LNCaP clone FGC (cell line): ENCODE measurements at regions not wholly inside any gene's neighbourhood (a gene's known extent, or its start where the extent isn't known, plus 50 kb on each side); places are given as distances from the start of the nearest gene placed in this dataset.

ENCODE experiments used
- DNase-seq: peaks from one replicate; pipeline ENCODE4 v3.0.0-alpha.2; 2011; ENCODE audit warnings: low read depth
- H3K4me3 ChIP-seq: 2 replicates; pipeline ENCODE4 v1.5.1; 2011; ENCODE audit warnings: mild to moderate bottlenecking, low read depth, low read length, control low read depth
- CTCF ChIP-seq: IDR thresholded peaks from 2 replicates; pipeline ENCODE4 v1.5.1; 2012; ENCODE audit warnings: mild to moderate bottlenecking; ENCODE audit not compliant: control insufficient read depth, insufficient read depth; ENCODE audit errors: extremely low read depth

GRCh38 chr2:41489638-41490037 lies 558.2 kb upstream of the PKDCC start:
- DNase-seq = no peak
- no peak overlapping the region for H3K4me3 ChIP-seq
- no peak for TF ChIP-seq CTCF

GRCh38 chr2:41495050-41495449 lies 552.8 kb upstream of the PKDCC start:
- TF ChIP-seq CTCF = no peak
- DNase-seq = no peak
- H3K4me3 ChIP-seq = no peak overlapping the region

GRCh38 chr2:41496908-41497307 lies 550.9 kb upstream of the PKDCC start:
- DNase-seq = no peak
- H3K4me3 ChIP-seq = no peak overlapping the region
- TF ChIP-seq CTCF = 0 out of 2 replicates have a peak, but pooled peaks have one; percentile 13

GRCh38 chr2:41498781-41499180 lies 549.0 kb upstream of the PKDCC start:
- TF ChIP-seq CTCF = no peak
- no peak for DNase-seq
- no peak overlapping the region for H3K4me3 ChIP-seq

- no peak for TF ChIP-seq CTCF
- DNase-seq = no peak
- no peak overlapping the region for H3K4me3 ChIP-seq
Measured at GRCh38 chr2:41500895-41501294, 546.9 kb upstream of the PKDCC start.

GRCh38 chr2:41502752-41503151 lies 545.1 kb upstream of the PKDCC start:
- DNase-seq = no peak
- no peak for TF ChIP-seq CTCF
- no peak overlapping the region for H3K4me3 ChIP-seq

- no peak for DNase-seq
- no peak for TF ChIP-seq CTCF
- H3K4me3 ChIP-seq = no peak overlapping the region
Measured at GRCh38 chr2:41504532-41504931, 543.3 kb upstream of the PKDCC start.
